ENCODE measurements at regions not wholly inside any gene's neighbourhood (a gene's known extent, or its start where the extent isn't known, plus 50 kb on each side); places are given as distances from the start of the nearest gene placed in this dataset.

- no peak for TF ChIP-seq CTCF (IDR thresholded peaks at IDR 0.05; ENCODE audit: poor library complexity, severe bottlenecking)
- no peaks in the 10 kb centered on the region for H3K27me3 ChIP-seq (ENCODE audit: insufficient read depth, poor library complexity, severe bottlenecking)
- no peaks in the 10 kb centered on the region for H3K36me3 ChIP-seq (ENCODE audit: low read depth)
- no peak for DNase-seq (ENCODE audit: low spot score)
- peaks cover 12% of the 10 kb centered on the region for H3K4me1 ChIP-seq (ENCODE audit: insufficient read depth, poor library complexity, severe bottlenecking)
- H3K9me3 ChIP-seq (ENCODE audit: severe bottlenecking), result no peaks in the 10 kb centered on the region
- H3K27ac ChIP-seq (ENCODE audit: poor library complexity, severe bottlenecking), result peak overlapping the region; percentile 36
- ATAC-seq (ENCODE audit: low read depth), result peak; percentile 94
- H3K4me3 ChIP-seq (ENCODE audit: severe bottlenecking), result no peak overlapping the region
Observed at GRCh38 chr4:100823066-100823992, 305.5 kb upstream of the EMCN start.

- peaks cover 12% of the 10 kb centered on the region for H3K4me1 ChIP-seq (ENCODE audit: insufficient read depth, poor library complexity, severe bottlenecking)
Observed at GRCh38 chr4:100820249-100820648, 302.4 kb upstream of the EMCN start.

GRCh38 chr4:100819505-100819904 lies 301.7 kb upstream of the EMCN start:
- TF ChIP-seq CTCF (IDR thresholded peaks at IDR 0.05; ENCODE audit: poor library complexity, severe bottlenecking), result no peak
- H3K36me3 ChIP-seq (ENCODE audit: low read depth), result no peaks in the 10 kb centered on the region
- no peak overlapping the region for H3K4me3 ChIP-seq (ENCODE audit: severe bottlenecking)
- DNase-seq (ENCODE audit: low spot score) (no peak), ATAC-seq (ENCODE audit: low read depth) (no peak)
- no peak overlapping the region for H3K27ac ChIP-seq (ENCODE audit: poor library complexity, severe bottlenecking)
- peaks cover 12% of the 10 kb centered on the region for H3K4me1 ChIP-seq (ENCODE audit: insufficient read depth, poor library complexity, severe bottlenecking)
- H3K27me3 ChIP-seq (ENCODE audit: insufficient read depth, poor library complexity, severe bottlenecking), result no peaks in the 10 kb centered on the region
- H3K9me3 ChIP-seq (ENCODE audit: severe bottlenecking), result no peaks in the 10 kb centered on the region

More at GRCh38 chr4:100820249-100820648, 302.4 kb upstream of the EMCN start:
- no peaks in the 10 kb centered on the region for H3K9me3 ChIP-seq (ENCODE audit: severe bottlenecking)
- H3K4me3 ChIP-seq (ENCODE audit: severe bottlenecking), result no peak overlapping the region
- ATAC-seq (ENCODE audit: low read depth), result no peak
- no peak for DNase-seq (ENCODE audit: low spot score)
- H3K27ac ChIP-seq (ENCODE audit: poor library complexity, severe bottlenecking), result no peak overlapping the region
- no peaks in the 10 kb centered on the region for H3K36me3 ChIP-seq (ENCODE audit: low read depth)
- H3K27me3 ChIP-seq (ENCODE audit: insufficient read depth, poor library complexity, severe bottlenecking), result no peaks in the 10 kb centered on the region
- TF ChIP-seq CTCF (IDR thresholded peaks at IDR 0.05; ENCODE audit: poor library complexity, severe bottlenecking), result no peak

- no peak for DNase-seq (ENCODE audit: low spot score)
- peak; percentile 49; the same call in 1 of the 3 replicates for ATAC-seq (ENCODE audit: low read depth)
- no peaks in the 10 kb centered on the region for H3K36me3 ChIP-seq (ENCODE audit: low read depth)
- no peak overlapping the region for H3K4me3 ChIP-seq (ENCODE audit: severe bottlenecking)
- H3K27ac ChIP-seq (ENCODE audit: poor library complexity, severe bottlenecking), result no peak overlapping the region
- H3K9me3 ChIP-seq (ENCODE audit: severe bottlenecking), result no peaks in the 10 kb centered on the region
- no peaks in the 10 kb centered on the region for H3K27me3 ChIP-seq (ENCODE audit: insufficient read depth, poor library complexity, severe bottlenecking)
- TF ChIP-seq CTCF (IDR thresholded peaks at IDR 0.05; ENCODE audit: poor library complexity, severe bottlenecking), result no peak
- H3K4me1 ChIP-seq (ENCODE audit: insufficient read depth, poor library complexity, severe bottlenecking), result no peaks in the 10 kb centered on the region
Observed at GRCh38 chr4:100816436-100817045, 298.7 kb upstream of the EMCN start.

Measured in RWPE2 (cell line).